NCI-H187 treated with DMSO at 0.1 percent for 48 hours (cell line): ENCODE measurements at regions not wholly inside any gene's neighbourhood (a gene's known extent, or its start where the extent isn't known, plus 50 kb on each side); places are given as distances from the start of the nearest gene placed in this dataset.

ENCODE experiments used
- DNase-seq: peaks from one replicate; lab custom pipeline; 2025; lab: John Stamatoyannopoulos, UW

GRCh38 chr10:131651674-131652437 lies 249.0 kb upstream of the PPP2R2D start:
- no peak for DNase-seq

- DNase-seq: no peak
These were observed 248.2 kb upstream of the PPP2R2D start for GRCh38 chr10:131652438-131653139.

- no peak for DNase-seq
These were observed 247.7 kb upstream of the PPP2R2D start for GRCh38 chr10:131653140-131653539.

GRCh38 chr10:131653554-131654470 lies 247.0 kb upstream of the PPP2R2D start:
- DNase-seq: no peak

- no peak for DNase-seq
These were observed 246.2 kb upstream of the PPP2R2D start for GRCh38 chr10:131654471-131655087.

GRCh38 chr10:131655101-131655849 lies 245.5 kb upstream of the PPP2R2D start:
- no peak for DNase-seq

GRCh38 chr10:131656009-131656408 lies 244.8 kb upstream of the PPP2R2D start:
- DNase-seq: no peak

GRCh38 chr10:131656431-131656841 lies 244.4 kb upstream of the PPP2R2D start:
- no peak for DNase-seq

- no peak for DNase-seq
These were observed 243.4 kb upstream of the PPP2R2D start for GRCh38 chr10:131657318-131657984.

- DNase-seq: no peak
These were observed 242.8 kb upstream of the PPP2R2D start for GRCh38 chr10:131657985-131658330.

- no peak for DNase-seq
These were observed 242.2 kb upstream of the PPP2R2D start for GRCh38 chr10:131658476-131659110.

GRCh38 chr10:131660427-131660826 lies 240.4 kb upstream of the PPP2R2D start:
- DNase-seq: no peak

GRCh38 chr10:131662851-131663250 lies 238.0 kb upstream of the PPP2R2D start:
- no peak for DNase-seq

- DNase-seq: no peak
These were observed 237.5 kb upstream of the PPP2R2D start for GRCh38 chr10:131663351-131663750.

GRCh38 chr10:131666091-131666490 lies 234.7 kb upstream of the PPP2R2D start:
- no peak for DNase-seq

- no peak for DNase-seq
These were observed 233.8 kb upstream of the PPP2R2D start for GRCh38 chr10:131667047-131667446.

GRCh38 chr10:131667561-131667960 lies 233.2 kb upstream of the PPP2R2D start:
- DNase-seq: no peak

- no peak for DNase-seq
These were observed 231.9 kb upstream of the PPP2R2D start for GRCh38 chr10:131668903-131669302.

GRCh38 chr10:131669838-131670237 lies 231.0 kb upstream of the PPP2R2D start:
- no peak for DNase-seq

GRCh38 chr10:131670341-131670740 lies 230.5 kb upstream of the PPP2R2D start:
- no peak for DNase-seq
